GM18517 (cell line): ENCODE measurements at regions not wholly inside any gene's neighbourhood (a gene's known extent, or its start where the extent isn't known, plus 50 kb on each side); places are given as distances from the start of the nearest gene placed in this dataset.

Experiments
- ATAC-seq: cut with Tn5 transposase; IDR thresholded peaks from one replicate; pipeline ENCODE4 v1.9.1; 2021; ENCODE audit warnings: mild to moderate bottlenecking, moderate library complexity; ENCODE audit not compliant: unreplicated experiment

- no peak for ATAC-seq
Observed at GRCh38 chr2:195319548-195320412, 337.2 kb upstream of the SLC39A10 start.

- ATAC-seq: no peak
Observed at GRCh38 chr2:195319112-195319460, 337.9 kb upstream of the SLC39A10 start.

- ATAC-seq: peak; percentile 36
Observed at GRCh38 chr2:195318440-195319111, 338.4 kb upstream of the SLC39A10 start.

- ATAC-seq: no peak
Observed at GRCh38 chr2:195317550-195317949, 339.5 kb upstream of the SLC39A10 start.

- no peak for ATAC-seq
Observed at GRCh38 chr2:195316486-195316885, 340.5 kb upstream of the SLC39A10 start.

GRCh38 chr2:195313962-195314361 lies 343.1 kb upstream of the SLC39A10 start:
- ATAC-seq: no peak

- no peak for ATAC-seq
Observed at GRCh38 chr2:195312662-195313061, 344.4 kb upstream of the SLC39A10 start.

GRCh38 chr2:195308163-195308562 lies 348.9 kb upstream of the SLC39A10 start:
- ATAC-seq: no peak

- ATAC-seq: no peak
Observed at GRCh38 chr2:195307751-195308150, 349.3 kb upstream of the SLC39A10 start.

- no peak for ATAC-seq
Observed at GRCh38 chr2:195304310-195304709, 352.7 kb upstream of the SLC39A10 start.

- no peak for ATAC-seq
Observed at GRCh38 chr2:195300631-195301030, 356.4 kb upstream of the SLC39A10 start.

GRCh38 chr2:195299600-195299999 lies 357.4 kb upstream of the SLC39A10 start:
- no peak for ATAC-seq

GRCh38 chr2:195296490-195296889 lies 360.5 kb upstream of the SLC39A10 start:
- ATAC-seq: no peak

- ATAC-seq: no peak
Observed at GRCh38 chr2:195289081-195289480, 367.9 kb upstream of the SLC39A10 start.

GRCh38 chr2:195279840-195280427 lies 377.1 kb upstream of the SLC39A10 start:
- ATAC-seq: no peak

GRCh38 chr2:195270466-195271039 lies 386.5 kb upstream of the SLC39A10 start:
- no peak for ATAC-seq

- ATAC-seq: no peak
Observed at GRCh38 chr2:195269220-195269619, 387.8 kb upstream of the SLC39A10 start.

- ATAC-seq: no peak
Observed at GRCh38 chr2:195257979-195258378, 399.0 kb upstream of the SLC39A10 start.

GRCh38 chr2:195252018-195252417 lies 405.0 kb upstream of the SLC39A10 start:
- ATAC-seq: no peak

- ATAC-seq: no peak
Observed at GRCh38 chr2:195251214-195251613, 405.8 kb upstream of the SLC39A10 start.

GRCh38 chr2:195238826-195239225 lies 418.2 kb upstream of the SLC39A10 start:
- ATAC-seq: no peak

- no peak for ATAC-seq
Observed at GRCh38 chr2:195238379-195238778, 418.6 kb upstream of the SLC39A10 start.
